NOMO-1 (cell line): ENCODE measurements at regions not wholly inside any gene's neighbourhood (a gene's known extent, or its start where the extent isn't known, plus 50 kb on each side); places are given as distances from the start of the nearest gene placed in this dataset.
"Not testable (repeated sequence)": the region's sequence is repeated elsewhere in the genome, so short reads cannot be mapped to it uniquely, and the experiment has no call there.

ENCODE experiments used
- DNase-seq, 2 experiments: peaks; one replicate each; lab custom pipeline; 2025; ENCODE audit not compliant: unreplicated experiment in 2 of 2; lab: John Stamatoyannopoulos, UW

GRCh38 chr6:58347534-58347933, 1030.1 kb downstream of the PRIM2 start:
- not testable (repeated sequence) for DNase-seq

GRCh38 chr6:58351619-58352018, 1034.2 kb downstream of the PRIM2 start:
- DNase-seq, result not testable (repeated sequence)

GRCh38 chr6:58358452-58358851, 1041.0 kb downstream of the PRIM2 start:
- not testable (repeated sequence) for DNase-seq

- DNase-seq, result not testable (repeated sequence)
These were observed 1048.4 kb downstream of the PRIM2 start for GRCh38 chr6:58365856-58366255.

- DNase-seq, result not testable (repeated sequence)
These were observed 1089.2 kb downstream of the PRIM2 start for GRCh38 chr6:58406659-58407058.

GRCh38 chr6:58419321-58419720, 1101.9 kb downstream of the PRIM2 start:
- DNase-seq, result no peak
